ENCODE measurements at regions not wholly inside any gene's neighbourhood (a gene's known extent, or its start where the extent isn't known, plus 50 kb on each side); places are given as distances from the start of the nearest gene placed in this dataset.

- Mint-ChIP-seq H3K4me1 (no peaks in the 10 kb centered on the region), H3K9me3 (peaks cover 24% of the 10 kb centered on the region), H3K27me3 (ENCODE audit: low read depth) (peaks cover 23% of the 10 kb centered on the region), H3K4me3 (no peak overlapping the region), H3K27ac (no peak overlapping the region), H3K36me3 (ENCODE audit: low read depth) (no peaks in the 10 kb centered on the region)
- no peak for TF ChIP-seq CTCF (IDR thresholded peaks at IDR 0.05; ENCODE audit: unreplicated experiment in 3 of 3)
These were observed 470.3 kb downstream of the TBC1D22A start for GRCh38 chr22:47232753-47233152.

- no peak for TF ChIP-seq CTCF (IDR thresholded peaks at IDR 0.05; ENCODE audit: unreplicated experiment in 3 of 3)
- Mint-ChIP-seq H3K4me1 (no peaks in the 10 kb centered on the region), H3K4me3 (no peak overlapping the region)
These were observed 469.7 kb downstream of the TBC1D22A start for GRCh38 chr22:47232197-47232596.

GRCh38 chr22:47231759-47232158, 469.3 kb downstream of the TBC1D22A start:
- no peak for TF ChIP-seq CTCF (IDR thresholded peaks at IDR 0.05; ENCODE audit: unreplicated experiment in 3 of 3)
- Mint-ChIP-seq H3K27me3 (ENCODE audit: low read depth) (peaks cover 24% of the 10 kb centered on the region), H3K4me3 (no peak overlapping the region), H3K9me3 (peaks cover 23% of the 10 kb centered on the region), H3K4me1 (no peaks in the 10 kb centered on the region), H3K27ac (no peak overlapping the region), H3K36me3 (ENCODE audit: low read depth) (no peaks in the 10 kb centered on the region)

More at GRCh38 chr22:47232197-47232596, 469.7 kb downstream of the TBC1D22A start:
- peaks cover 23% of the 10 kb centered on the region for H3K27me3 Mint-ChIP-seq (ENCODE audit: low read depth)
- peaks cover 23% of the 10 kb centered on the region for H3K9me3 Mint-ChIP-seq
- no peaks in the 10 kb centered on the region for H3K36me3 Mint-ChIP-seq (ENCODE audit: low read depth)
- H3K27ac Mint-ChIP-seq, result no peak overlapping the region

- Mint-ChIP-seq H3K9me3 (peaks cover 25% of the 10 kb centered on the region), H3K4me3 (no peak overlapping the region), H3K36me3 (ENCODE audit: low read depth) (no peaks in the 10 kb centered on the region), H3K27me3 (ENCODE audit: low read depth) (peaks cover 27% of the 10 kb centered on the region), H3K4me1 (no peaks in the 10 kb centered on the region), H3K27ac (no peak overlapping the region)
- TF ChIP-seq CTCF (IDR thresholded peaks at IDR 0.05; ENCODE audit: unreplicated experiment in 3 of 3), result no peak
These were observed 468.3 kb downstream of the TBC1D22A start for GRCh38 chr22:47230741-47231140.

GRCh38 chr22:47230251-47230650, 467.8 kb downstream of the TBC1D22A start:
- H3K4me1 Mint-ChIP-seq, result no peaks in the 10 kb centered on the region
- H3K9me3 Mint-ChIP-seq, result peaks cover 25% of the 10 kb centered on the region
- TF ChIP-seq CTCF (IDR thresholded peaks at IDR 0.05; ENCODE audit: unreplicated experiment in 3 of 3), result no peak
- H3K27me3 Mint-ChIP-seq (ENCODE audit: low read depth), result peaks cover 27% of the 10 kb centered on the region
- H3K36me3 Mint-ChIP-seq (ENCODE audit: low read depth), result no peaks in the 10 kb centered on the region
- no peak overlapping the region for H3K4me3 Mint-ChIP-seq
- no peak overlapping the region for H3K27ac Mint-ChIP-seq

GRCh38 chr22:47228767-47229166, 466.3 kb downstream of the TBC1D22A start:
- H3K27ac Mint-ChIP-seq, result no peak overlapping the region
- H3K4me1 Mint-ChIP-seq, result no peaks in the 10 kb centered on the region
- no peak overlapping the region for H3K4me3 Mint-ChIP-seq
- peaks cover 23% of the 10 kb centered on the region for H3K27me3 Mint-ChIP-seq (ENCODE audit: low read depth)
- no peak for TF ChIP-seq CTCF (IDR thresholded peaks at IDR 0.05; ENCODE audit: unreplicated experiment in 3 of 3)
- H3K9me3 Mint-ChIP-seq, result peaks cover 23% of the 10 kb centered on the region
- no peaks in the 10 kb centered on the region for H3K36me3 Mint-ChIP-seq (ENCODE audit: low read depth)

Data from nephron (organoid).